ENCODE measurements at regions not wholly inside any gene's neighbourhood (a gene's known extent, or its start where the extent isn't known, plus 50 kb on each side); places are given as distances from the start of the nearest gene placed in this dataset.

DNA sequence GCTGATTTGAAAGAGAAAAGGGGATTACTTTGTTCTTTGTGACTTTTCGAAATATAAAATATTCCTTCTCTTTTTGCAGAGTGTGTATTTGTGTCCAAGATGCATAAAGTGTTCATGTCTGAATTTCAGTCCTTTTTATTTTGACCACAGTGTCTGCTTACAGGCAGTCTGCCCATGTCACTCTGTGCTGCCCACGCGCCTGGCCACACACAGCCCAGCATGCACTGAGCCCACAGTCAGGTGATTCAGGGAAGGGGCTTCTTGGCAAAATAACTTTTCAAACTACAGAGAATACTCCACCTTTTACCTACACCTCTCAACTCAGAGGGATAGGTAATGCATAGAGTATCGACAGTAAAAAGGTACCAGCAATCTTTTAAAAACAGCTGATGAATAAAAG lies 142.5 kb upstream of the TRPC4 start:
- H3K36me3 ChIP-seq (ENCODE audit: control insufficient read depth in 3 of 3, insufficient read depth in 2 of 3, low read depth in 1 of 3, low read length in 3 of 3) = no peaks in the 10 kb centered on the region
- DNase-seq = no peak
- no peaks in the 10 kb centered on the region for H3K9me3 ChIP-seq (ENCODE audit: control insufficient read depth in 2 of 2, insufficient read depth in 1 of 2, low read depth in 1 of 2, low read length in 1 of 2)
- H3K27ac ChIP-seq (ENCODE audit: low read depth in 1 of 3, low read length in 2 of 3) = no peak overlapping the region
- FAIRE-seq = no peak
- 94 to 96% (median 95%) methylated on average over 4 of the region's 4 CpGs for WGBS, 3 donors
- no peak overlapping the region for H3K4me3 ChIP-seq (ENCODE audit: low read depth in 1 of 3, low read length in 3 of 3)
- H3K4me1 ChIP-seq (ENCODE audit: control insufficient read depth in 3 of 3, insufficient read depth in 2 of 3, low read depth in 1 of 3, low read length in 2 of 3) = no peaks in the 10 kb centered on the region
- H3K27me3 ChIP-seq (ENCODE audit: control insufficient read depth in 3 of 3, insufficient read depth in 3 of 3, low read length in 3 of 3) = no peaks in the 10 kb centered on the region

- FAIRE-seq (no peak), DNase-seq (peak; percentile 30 to 44)
- no peaks in the 10 kb centered on the region for H3K36me3 ChIP-seq (ENCODE audit: control insufficient read depth in 3 of 3, insufficient read depth in 2 of 3, low read depth in 1 of 3, low read length in 3 of 3)
- H3K27ac ChIP-seq (ENCODE audit: low read depth in 1 of 3, low read length in 2 of 3) = no peak overlapping the region
- no peaks in the 10 kb centered on the region for H3K27me3 ChIP-seq (ENCODE audit: control insufficient read depth in 3 of 3, insufficient read depth in 3 of 3, low read length in 3 of 3)
- H3K4me1 ChIP-seq (ENCODE audit: control insufficient read depth in 3 of 3, insufficient read depth in 2 of 3, low read depth in 1 of 3, low read length in 2 of 3) = no peaks in the 10 kb centered on the region
- 4 to 34% (median 12%) methylated on average over 3 of the region's 3 CpGs for WGBS, 3 donors
- no peaks in the 10 kb centered on the region for H3K9me3 ChIP-seq (ENCODE audit: control insufficient read depth in 2 of 2, insufficient read depth in 1 of 2, low read depth in 1 of 2, low read length in 1 of 2)
- no peak overlapping the region for H3K4me3 ChIP-seq (ENCODE audit: low read depth in 1 of 3, low read length in 3 of 3)
These were observed 139.1 kb upstream of the TRPC4 start for GRCh38 chr13:38008636-38009035.

DNA sequence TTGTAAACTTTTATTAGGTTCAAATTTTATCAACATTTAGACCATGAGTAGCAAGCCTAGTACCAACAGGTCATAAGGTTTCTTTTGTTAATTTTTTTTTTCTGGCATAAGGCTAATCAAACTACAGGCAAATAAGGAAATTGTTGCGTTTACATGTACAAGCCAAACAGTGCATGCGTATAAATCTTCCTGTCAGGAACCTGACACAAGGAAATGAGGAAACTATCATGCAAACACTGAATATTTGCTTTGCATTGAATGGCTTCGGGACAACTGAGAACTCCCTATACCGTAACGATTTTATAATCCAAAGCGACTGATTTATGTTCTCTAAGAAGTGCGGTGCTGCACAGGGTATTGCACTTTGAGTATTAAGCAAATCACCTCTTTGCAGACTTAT lies 133.0 kb upstream of the TRPC4 start:
- DNase-seq (peak; percentile 37 to 51), FAIRE-seq (peak; percentile 41)
- Histone ChIP-seq H3K4me3 (ENCODE audit: low read depth in 1 of 3, low read length in 3 of 3) (no peak overlapping the region), H3K9me3 (ENCODE audit: control insufficient read depth in 2 of 2, insufficient read depth in 1 of 2, low read depth in 1 of 2, low read length in 1 of 2) (no peaks in the 10 kb centered on the region), H3K27me3 (ENCODE audit: control insufficient read depth in 3 of 3, insufficient read depth in 3 of 3, low read length in 3 of 3) (no peaks in the 10 kb centered on the region), H3K4me1 (ENCODE audit: control insufficient read depth in 3 of 3, insufficient read depth in 2 of 3, low read depth in 1 of 3, low read length in 2 of 3) (no peaks in the 10 kb centered on the region), H3K36me3 (ENCODE audit: control insufficient read depth in 3 of 3, insufficient read depth in 2 of 3, low read depth in 1 of 3, low read length in 3 of 3) (no peaks in the 10 kb centered on the region), H3K27ac (ENCODE audit: low read depth in 1 of 3, low read length in 2 of 3) (no peak overlapping the region)
- 4 to 30% (median 18%) methylated on average over 7 of the region's 7 CpGs for WGBS, 3 donors

DNA sequence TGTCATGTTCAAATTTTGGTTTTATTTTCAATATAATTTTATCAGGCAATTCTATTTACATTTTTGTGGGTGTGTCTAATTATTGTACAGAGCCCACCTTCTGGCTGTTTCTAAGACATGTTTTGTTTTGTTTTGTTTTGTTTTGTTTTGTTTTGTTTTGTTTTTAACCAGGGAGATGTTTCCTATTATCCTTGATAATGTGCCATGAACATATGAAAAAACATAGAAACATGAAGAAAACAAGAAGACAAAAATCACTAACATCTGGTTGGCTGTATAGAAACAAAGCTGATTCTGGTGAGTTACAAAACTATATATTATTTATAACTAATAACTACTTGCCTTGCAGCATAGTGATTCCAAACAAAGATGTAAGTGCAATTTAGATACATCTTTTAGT lies 128.1 kb upstream of the TRPC4 start:
- no peaks in the 10 kb centered on the region for H3K36me3 ChIP-seq (ENCODE audit: control insufficient read depth in 3 of 3, insufficient read depth in 2 of 3, low read depth in 1 of 3, low read length in 3 of 3)
- FAIRE-seq = no peak

DNA sequence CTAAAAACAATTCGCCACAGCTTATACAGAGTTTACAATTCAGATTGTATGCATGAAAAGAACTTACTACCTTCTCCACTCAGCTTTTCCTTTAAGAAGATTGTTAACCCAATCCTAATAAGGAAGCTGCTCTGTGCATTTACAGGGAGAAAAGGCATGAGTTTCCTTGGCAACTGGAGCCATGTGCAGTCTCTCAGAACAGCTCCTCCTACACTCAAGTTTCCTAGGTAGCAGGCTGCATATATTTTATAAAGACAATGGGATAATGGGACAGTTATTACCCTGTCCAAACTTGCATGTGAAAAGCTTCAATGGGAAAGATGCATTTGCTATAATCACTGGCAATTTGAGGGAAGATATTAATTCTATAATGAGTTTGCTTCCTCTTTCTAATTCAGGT lies 125.5 kb upstream of the TRPC4 start:
- FAIRE-seq = no peak

More for the DNA sequence above, 128.1 kb upstream of the TRPC4 start:
- no peaks in the 10 kb centered on the region for H3K9me3 ChIP-seq (ENCODE audit: control insufficient read depth in 2 of 2, insufficient read depth in 1 of 2, low read depth in 1 of 2, low read length in 1 of 2)
- no peak for DNase-seq
- H3K27me3 ChIP-seq (ENCODE audit: control insufficient read depth in 3 of 3, insufficient read depth in 3 of 3, low read length in 3 of 3) = no peaks in the 10 kb centered on the region
- H3K27ac ChIP-seq (ENCODE audit: low read depth in 1 of 3, low read length in 2 of 3) = no peak overlapping the region
- H3K4me3 ChIP-seq (ENCODE audit: low read depth in 1 of 3, low read length in 3 of 3) = no peak overlapping the region
- no peaks in the 10 kb centered on the region for H3K4me1 ChIP-seq (ENCODE audit: control insufficient read depth in 3 of 3, insufficient read depth in 2 of 3, low read depth in 1 of 3, low read length in 2 of 3)

GRCh38 chr13:37986811-37987210 lies 117.2 kb upstream of the TRPC4 start:
- H3K9me3 ChIP-seq (ENCODE audit: control insufficient read depth in 2 of 2, insufficient read depth in 1 of 2, low read depth in 1 of 2, low read length in 1 of 2) = no peaks in the 10 kb centered on the region
- H3K36me3 ChIP-seq (ENCODE audit: control insufficient read depth in 3 of 3, insufficient read depth in 2 of 3, low read depth in 1 of 3, low read length in 3 of 3) = no peaks in the 10 kb centered on the region
- DNase-seq (no peak), FAIRE-seq (no peak)
- no peaks in the 10 kb centered on the region for H3K4me1 ChIP-seq (ENCODE audit: control insufficient read depth in 3 of 3, insufficient read depth in 2 of 3, low read depth in 1 of 3, low read length in 2 of 3)
- WGBS, 3 donors = 91 to 97% (median 93%) methylated on average over 1 of the region's 1 CpG
- no peak overlapping the region for H3K4me3 ChIP-seq (ENCODE audit: low read depth in 1 of 3, low read length in 3 of 3)
- H3K27ac ChIP-seq (ENCODE audit: low read depth in 1 of 3, low read length in 2 of 3) = no peak overlapping the region
- H3K27me3 ChIP-seq (ENCODE audit: control insufficient read depth in 3 of 3, insufficient read depth in 3 of 3, low read length in 3 of 3) = no peaks in the 10 kb centered on the region

More for the DNA sequence above, 125.5 kb upstream of the TRPC4 start:
- no peak overlapping the region for H3K4me3 ChIP-seq (ENCODE audit: low read depth in 1 of 3, low read length in 3 of 3)
- 3 to 36% (median 30%) methylated on average over 1 of the region's 1 CpG for WGBS, 3 donors
- peak in 1 of 2 donors; percentile 11 for DNase-seq
- H3K27ac ChIP-seq (ENCODE audit: low read depth in 1 of 3, low read length in 2 of 3) = no peak overlapping the region
- H3K27me3 ChIP-seq (ENCODE audit: control insufficient read depth in 3 of 3, insufficient read depth in 3 of 3, low read length in 3 of 3) = no peaks in the 10 kb centered on the region
- H3K4me1 ChIP-seq (ENCODE audit: control insufficient read depth in 3 of 3, insufficient read depth in 2 of 3, low read depth in 1 of 3, low read length in 2 of 3) = no peaks in the 10 kb centered on the region
- no peaks in the 10 kb centered on the region for H3K36me3 ChIP-seq (ENCODE audit: control insufficient read depth in 3 of 3, insufficient read depth in 2 of 3, low read depth in 1 of 3, low read length in 3 of 3)
- H3K9me3 ChIP-seq (ENCODE audit: control insufficient read depth in 2 of 2, insufficient read depth in 1 of 2, low read depth in 1 of 2, low read length in 1 of 2) = no peaks in the 10 kb centered on the region

GRCh38 chr13:37985281-37985680 lies 115.7 kb upstream of the TRPC4 start:
- no peak for FAIRE-seq
- H3K4me3 ChIP-seq (ENCODE audit: low read depth in 1 of 3, low read length in 3 of 3) = no peak overlapping the region
- WGBS, 3 donors = 68 to 83% (median 80%) methylated on average over 5 of the region's 5 CpGs

DNA sequence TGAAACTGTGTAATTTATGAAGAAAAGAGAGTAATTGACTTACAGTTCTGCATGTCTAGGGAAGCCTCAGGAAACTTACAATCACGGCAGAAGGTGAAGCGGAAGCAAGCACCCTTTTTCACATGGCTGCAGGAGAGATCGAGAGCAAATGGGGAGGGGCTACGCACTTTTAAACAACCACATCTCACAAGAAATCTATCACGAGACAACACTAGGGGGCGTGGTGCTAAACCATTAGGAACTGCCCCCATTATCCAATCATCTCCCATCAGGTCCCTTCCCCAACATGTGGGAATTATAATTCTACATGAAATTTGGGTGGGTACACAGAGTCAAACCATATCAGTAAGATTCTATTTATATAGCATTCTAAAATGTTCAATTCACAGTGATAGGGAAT lies 114.8 kb upstream of the TRPC4 start:
- no peaks in the 10 kb centered on the region for H3K9me3 ChIP-seq (ENCODE audit: control insufficient read depth in 2 of 2, insufficient read depth in 1 of 2, low read depth in 1 of 2, low read length in 1 of 2)
- WGBS, 3 donors = 86 to 91% (median 86%) methylated on average over 6 of the region's 6 CpGs
- H3K4me3 ChIP-seq (ENCODE audit: low read depth in 1 of 3, low read length in 3 of 3) = no peak overlapping the region
- no peak overlapping the region for H3K27ac ChIP-seq (ENCODE audit: low read depth in 1 of 3, low read length in 2 of 3)
- H3K36me3 ChIP-seq (ENCODE audit: control insufficient read depth in 3 of 3, insufficient read depth in 2 of 3, low read depth in 1 of 3, low read length in 3 of 3) = no peaks in the 10 kb centered on the region
- H3K4me1 ChIP-seq (ENCODE audit: control insufficient read depth in 3 of 3, insufficient read depth in 2 of 3, low read depth in 1 of 3, low read length in 2 of 3) = no peaks in the 10 kb centered on the region
- no peaks in the 10 kb centered on the region for H3K27me3 ChIP-seq (ENCODE audit: control insufficient read depth in 3 of 3, insufficient read depth in 3 of 3, low read length in 3 of 3)
- FAIRE-seq (no peak), DNase-seq (no peak)

More at GRCh38 chr13:37985281-37985680, 115.7 kb upstream of the TRPC4 start:
- H3K27me3 ChIP-seq (ENCODE audit: control insufficient read depth in 3 of 3, insufficient read depth in 3 of 3, low read length in 3 of 3) = no peaks in the 10 kb centered on the region
- H3K9me3 ChIP-seq (ENCODE audit: control insufficient read depth in 2 of 2, insufficient read depth in 1 of 2, low read depth in 1 of 2, low read length in 1 of 2) = no peaks in the 10 kb centered on the region
- no peak overlapping the region for H3K27ac ChIP-seq (ENCODE audit: low read depth in 1 of 3, low read length in 2 of 3)
- no peaks in the 10 kb centered on the region for H3K36me3 ChIP-seq (ENCODE audit: control insufficient read depth in 3 of 3, insufficient read depth in 2 of 3, low read depth in 1 of 3, low read length in 3 of 3)
- H3K4me1 ChIP-seq (ENCODE audit: control insufficient read depth in 3 of 3, insufficient read depth in 2 of 3, low read depth in 1 of 3, low read length in 2 of 3) = no peaks in the 10 kb centered on the region
- DNase-seq = no peak

DNA sequence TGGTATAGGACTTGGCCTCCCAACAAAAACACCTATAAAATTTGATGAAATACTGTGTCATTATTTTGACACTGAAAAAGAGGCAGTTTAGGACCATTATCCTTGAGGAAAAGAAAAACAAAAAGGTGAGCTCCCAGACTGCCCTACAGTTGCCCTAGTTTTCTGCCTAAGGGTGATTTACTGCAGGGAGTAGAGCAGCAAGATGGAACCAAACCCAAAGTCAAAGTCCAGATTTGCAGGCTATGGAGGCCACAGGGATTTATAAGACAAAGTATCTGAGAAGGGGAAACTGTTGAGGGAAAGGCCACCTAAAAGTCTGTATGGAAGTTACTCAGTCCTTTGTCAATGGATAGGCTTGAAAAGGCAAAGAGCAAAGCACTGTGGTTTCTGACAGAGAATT lies 112.4 kb upstream of the TRPC4 start:
- Histone ChIP-seq H3K4me1 (ENCODE audit: control insufficient read depth in 3 of 3, insufficient read depth in 2 of 3, low read depth in 1 of 3, low read length in 2 of 3) (no peaks in the 10 kb centered on the region), H3K36me3 (ENCODE audit: control insufficient read depth in 3 of 3, insufficient read depth in 2 of 3, low read depth in 1 of 3, low read length in 3 of 3) (no peaks in the 10 kb centered on the region), H3K27me3 (ENCODE audit: control insufficient read depth in 3 of 3, insufficient read depth in 3 of 3, low read length in 3 of 3) (no peaks in the 10 kb centered on the region), H3K9me3 (ENCODE audit: control insufficient read depth in 2 of 2, insufficient read depth in 1 of 2, low read depth in 1 of 2, low read length in 1 of 2) (no peaks in the 10 kb centered on the region), H3K27ac (ENCODE audit: low read depth in 1 of 3, low read length in 2 of 3) (no peak overlapping the region), H3K4me3 (ENCODE audit: low read depth in 1 of 3, low read length in 3 of 3) (no peak overlapping the region)
- DNase-seq (peak; percentile 6 to 74), FAIRE-seq (no peak)
